Keratinocyte (primary cell): ENCODE measurements at regions not wholly inside any gene's neighbourhood (a gene's known extent, or its start where the extent isn't known, plus 50 kb on each side); places are given as distances from the start of the nearest gene placed in this dataset.

Experiments used
- DNase-seq: peaks from one replicate; pipeline ENCODE4 v3.0.0-alpha.2; 2011; ENCODE audit warnings: low read depth, missing footprints, low spot score
- FAIRE-seq: peaks from 2 replicates; lab custom pipeline; 2011; peaks lifted over from hg19 to GRCh38; lab: Jason Lieb, UNC
- H2AFZ ChIP-seq: 2 replicates; pipeline ENCODE4 v1.6.0; 2012; ENCODE audit warnings: low read length, control low read depth, inconsistent platforms; ENCODE audit not compliant: control insufficient read depth
- H3K27ac ChIP-seq: 2 replicates; pipeline ENCODE4 v1.5.1; 2011; ENCODE audit warnings: low read length; ENCODE audit not compliant: control insufficient read depth, insufficient read depth
- H3K27me3 ChIP-seq: 3 replicates; pipeline ENCODE4 v1.6.0; 2011; ENCODE audit warnings: low read length; ENCODE audit not compliant: control insufficient read depth, insufficient read depth; ENCODE audit errors: extremely low read depth
- H3K36me3 ChIP-seq, 2 experiments: 2 replicates in 1 of 2; 3 replicates in 1 of 2; pipeline ENCODE4 v1.5.1; 2011; ENCODE audit warnings: low read length in 2 of 2, mild to moderate bottlenecking in 1 of 2; ENCODE audit not compliant: control insufficient read depth in 2 of 2, insufficient read depth in 2 of 2; ENCODE audit errors: extremely low read depth in 1 of 2
- H3K4me1 ChIP-seq: 3 replicates; pipeline ENCODE4 v1.5.1; 2011; ENCODE audit warnings: low read length; ENCODE audit not compliant: control insufficient read depth, insufficient read depth; ENCODE audit errors: extremely low read depth
- H3K4me2 ChIP-seq: 3 replicates; pipeline ENCODE4 v1.6.0; 2011; ENCODE audit warnings: low read depth, low read length; ENCODE audit not compliant: control insufficient read depth, insufficient read depth; ENCODE audit errors: extremely low read depth
- H3K4me3 ChIP-seq, 3 experiments: fragments of 200-600 bp in 1 of 3; sonication (generic) in 1 of 3; 2 replicates in 2 of 3; 3 replicates in 1 of 3; pipeline ENCODE4 v1.5.1; 2011 to 2016; ENCODE audit warnings: low read length in 3 of 3, mild to moderate bottlenecking in 3 of 3, control low read depth in 2 of 3, inconsistent platforms in 1 of 3, low read depth in 1 of 3, mixed read lengths in 1 of 3, mixed run types in 1 of 3, moderate library complexity in 1 of 3; ENCODE audit not compliant: control insufficient read depth in 2 of 3, insufficient read depth in 2 of 3; ENCODE audit errors: extremely low read depth in 1 of 3
- H3K79me2 ChIP-seq: 2 replicates; pipeline ENCODE4 v1.6.0; 2012; ENCODE audit warnings: low read length; ENCODE audit not compliant: control insufficient read depth, insufficient read depth
- H3K9ac ChIP-seq: 3 replicates; pipeline ENCODE4 v1.6.0; 2011; ENCODE audit warnings: low read length; ENCODE audit not compliant: control insufficient read depth, insufficient read depth; ENCODE audit errors: extremely low read depth
- H3K9me1 ChIP-seq: 3 replicates; pipeline ENCODE4 v1.6.0; 2011; ENCODE audit warnings: low read length; ENCODE audit not compliant: control insufficient read depth, insufficient read depth; ENCODE audit errors: extremely low read depth
- H3K9me3 ChIP-seq: 2 replicates; pipeline ENCODE4 v1.5.1; 2012; ENCODE audit warnings: low read depth, low read length; ENCODE audit not compliant: control insufficient read depth
- H4K20me1 ChIP-seq: 3 replicates; pipeline ENCODE4 v1.6.0; 2011; ENCODE audit warnings: low read length; ENCODE audit not compliant: control insufficient read depth, insufficient read depth; ENCODE audit errors: extremely low read depth
- CTCF ChIP-seq, 3 experiments: IDR thresholded peaks in 1 of 3; conservative IDR thresholded peaks in 1 of 3; optimal IDR thresholded peaks in 1 of 3; 2 replicates in 2 of 3; 3 replicates in 1 of 3; pipeline versions ENCODE3 to v1.5.1; 2011; ENCODE audit warnings: low read length in 3 of 3, mild to moderate bottlenecking in 3 of 3, moderate library complexity in 2 of 3, control low read depth in 1 of 3, inconsistent platforms in 1 of 3; ENCODE audit not compliant: insufficient read depth in 2 of 3; ENCODE audit errors: extremely low read depth in 1 of 3
- EZH2 ChIP-seq: IDR thresholded peaks from one replicate; pipeline ENCODE4 v1.6.1; 2012; ENCODE audit warnings: inconsistent platforms, mild to moderate bottlenecking, low read length, moderate library complexity
- dilution Hi-C: fragments of 300-500 bp; cut with MboI; formaldehyde crosslinking; loops from one replicate; pipeline ENCODE4 v1.7.0; 2020; ENCODE audit warnings: low sequenced_read_pairs; ENCODE audit not compliant: extremely low pct_ligation_motif_present

- peaks cover 7% of the 10 kb centered on the region for H3K4me1 ChIP-seq
- no peaks in the 10 kb centered on the region for H3K79me2 ChIP-seq
- no peaks in the 10 kb centered on the region for H3K27me3 ChIP-seq
- no peaks in the 10 kb centered on the region for H3K36me3 ChIP-seq
- no peak for FAIRE-seq
- H3K4me2 ChIP-seq, result no peak overlapping the region
- DNase-seq, result no peak
- H3K4me3 ChIP-seq, result no peak overlapping the region
- dilution Hi-C loops, result no loop called here
- no peaks in the 10 kb centered on the region for H3K9me3 ChIP-seq
- H3K27ac ChIP-seq, result no peak overlapping the region
- no peak overlapping the region for H2AFZ ChIP-seq
- H4K20me1 ChIP-seq, result no peaks in the 10 kb centered on the region
- TF ChIP-seq CTCF (optimal IDR thresholded peaks at IDR 0.05 in 1 of 3, IDR thresholded peaks at IDR 0.05 in 1 of 3, conservative IDR thresholded peaks at IDR 0.05 in 1 of 3; ENCODE audit: extremely low read depth in 1 of 3, insufficient read depth in 2 of 3, low read length in 3 of 3) (no peak), EZH2 (no peak)
- no peak overlapping the region for H3K9ac ChIP-seq
- no peaks in the 10 kb centered on the region for H3K9me1 ChIP-seq
Measured at GRCh38 chr2:190812506-190813294, 67.9 kb upstream of the GLS start.

GRCh38 chr2:190815226-190815625, 65.4 kb upstream of the GLS start:
- no peak overlapping the region for H3K9ac ChIP-seq
- no peaks in the 10 kb centered on the region for H3K9me3 ChIP-seq
- no peak for FAIRE-seq
- H3K9me1 ChIP-seq, result no peaks in the 10 kb centered on the region
- H3K4me2 ChIP-seq, result no peak overlapping the region
- no peaks in the 10 kb centered on the region for H3K36me3 ChIP-seq
- no peak overlapping the region for H2AFZ ChIP-seq
- H3K27ac ChIP-seq, result no peak overlapping the region
- no peaks in the 10 kb centered on the region for H4K20me1 ChIP-seq
- no peak overlapping the region for H3K4me3 ChIP-seq
- no peak for DNase-seq
- TF ChIP-seq CTCF (optimal IDR thresholded peaks at IDR 0.05 in 1 of 3, IDR thresholded peaks at IDR 0.05 in 1 of 3, conservative IDR thresholded peaks at IDR 0.05 in 1 of 3; ENCODE audit: extremely low read depth in 1 of 3, insufficient read depth in 2 of 3, low read length in 3 of 3), result no peak
- TF ChIP-seq EZH2, result no peak
- no peaks in the 10 kb centered on the region for H3K27me3 ChIP-seq
- dilution Hi-C loops, result no loop called here
- no peaks in the 10 kb centered on the region for H3K79me2 ChIP-seq
- peaks cover under 1% of the 10 kb centered on the region for H3K4me1 ChIP-seq
